Ovary (tissue), 3 donors: ENCODE measurements at regions not wholly inside any gene's neighbourhood (a gene's known extent, or its start where the extent isn't known, plus 50 kb on each side); places are given as distances from the start of the nearest gene placed in this dataset.

Experiments
- CTCF ChIP-seq, 3 donors: fragments of 450-650 bp in 2 of 3; fragments of 200-600 bp in 1 of 3; IDR thresholded peaks; one replicate each; pipeline versions ENCODE4 v1.5.1 to v1.8.0; 2016 to 2022; ENCODE audit warnings: antibody characterized with exemption in 3 of 3, mild to moderate bottlenecking in 1 of 3
- EP300 ChIP-seq: sonication (generic); formaldehyde crosslinking; IDR thresholded peaks from one replicate; pipeline ENCODE4 v1.6.1; 2017; ENCODE audit warnings: antibody characterized with exemption
- POLR2A ChIP-seq: fragments of 450-650 bp; IDR thresholded peaks from one replicate; pipeline ENCODE4 v1.6.1; 2017; ENCODE audit warnings: antibody characterized with exemption, mild to moderate bottlenecking, moderate library complexity
- donor health status: DM: no; HTN: no; CAD: no.

- no peak for TF ChIP-seq CTCF (IDR thresholded peaks at IDR 0.05)
- TF ChIP-seq EP300, result no peak
- no peak for TF ChIP-seq POLR2A
These were observed 204.0 kb upstream of the GNAI1 start for GRCh38 chr7:79930604-79931003.
